Tibial nerve (tissue), 3 donors: ENCODE measurements at regions not wholly inside any gene's neighbourhood (a gene's known extent, or its start where the extent isn't known, plus 50 kb on each side); places are given as distances from the start of the nearest gene placed in this dataset.
"Not testable (repeated sequence)": the region's sequence is repeated elsewhere in the genome, so short reads cannot be mapped to it uniquely, and the experiment has no call there.

ENCODE experiments used
- POLR2A ChIP-seq, 2 donors: fragments of 450-650 bp; IDR thresholded peaks; one replicate each; pipeline ENCODE4 v1.6.1; 2017; ENCODE audit warnings: antibody characterized with exemption in 2 of 2, mild to moderate bottlenecking in 2 of 2, moderate library complexity in 2 of 2
- TF ChIP-seq, protein P1 (sequence below), 5 experiments: fragments of 200-600 bp in 3 of 5; fragments of 450-650 bp in 2 of 5; sonication (generic) in 3 of 5; IDR thresholded peaks; one replicate each; pipeline ENCODE4 v1.5.1; 2016 to 2019; ENCODE audit warnings: antibody characterized with exemption in 5 of 5, mild to moderate bottlenecking in 3 of 5, moderate library complexity in 2 of 5

DNA sequence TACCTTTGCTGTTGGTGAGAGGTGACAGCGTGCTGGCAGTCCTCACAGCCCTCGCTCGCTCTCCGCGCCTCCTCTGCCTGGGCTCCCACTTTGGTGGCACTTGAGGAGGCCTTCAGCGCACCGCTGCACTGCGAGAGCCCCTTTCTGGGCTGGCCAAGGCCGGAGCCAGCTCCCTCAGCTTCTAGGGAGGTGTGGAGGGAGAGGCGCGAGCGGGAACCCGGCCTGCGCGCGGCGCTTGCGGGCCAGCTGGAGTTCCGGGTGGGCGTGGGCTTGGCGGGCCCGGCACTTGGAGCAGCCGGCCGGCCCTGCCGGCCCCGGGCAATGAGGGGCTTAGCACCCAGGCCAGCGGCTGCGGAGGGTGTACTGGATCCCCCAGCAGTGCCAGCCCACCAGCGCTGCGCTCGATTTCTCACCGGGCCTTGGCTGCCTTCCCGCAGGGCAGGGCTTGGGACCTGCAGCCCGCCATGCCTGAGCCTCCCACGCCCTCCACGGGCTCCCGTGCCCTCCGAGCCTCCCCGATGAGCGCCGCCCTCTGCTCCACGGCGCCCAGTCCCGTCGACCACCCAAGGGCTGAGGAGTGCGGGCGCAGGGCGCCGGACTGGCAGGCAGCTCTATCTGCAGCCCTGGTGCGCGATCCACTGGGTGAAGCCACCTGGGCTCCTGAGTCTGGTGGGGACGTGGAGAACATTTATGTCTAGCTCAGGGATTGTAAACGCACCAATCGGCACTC is 700.3 kb downstream of the CDH18 start:
- TF ChIP-seq, protein P1, sequence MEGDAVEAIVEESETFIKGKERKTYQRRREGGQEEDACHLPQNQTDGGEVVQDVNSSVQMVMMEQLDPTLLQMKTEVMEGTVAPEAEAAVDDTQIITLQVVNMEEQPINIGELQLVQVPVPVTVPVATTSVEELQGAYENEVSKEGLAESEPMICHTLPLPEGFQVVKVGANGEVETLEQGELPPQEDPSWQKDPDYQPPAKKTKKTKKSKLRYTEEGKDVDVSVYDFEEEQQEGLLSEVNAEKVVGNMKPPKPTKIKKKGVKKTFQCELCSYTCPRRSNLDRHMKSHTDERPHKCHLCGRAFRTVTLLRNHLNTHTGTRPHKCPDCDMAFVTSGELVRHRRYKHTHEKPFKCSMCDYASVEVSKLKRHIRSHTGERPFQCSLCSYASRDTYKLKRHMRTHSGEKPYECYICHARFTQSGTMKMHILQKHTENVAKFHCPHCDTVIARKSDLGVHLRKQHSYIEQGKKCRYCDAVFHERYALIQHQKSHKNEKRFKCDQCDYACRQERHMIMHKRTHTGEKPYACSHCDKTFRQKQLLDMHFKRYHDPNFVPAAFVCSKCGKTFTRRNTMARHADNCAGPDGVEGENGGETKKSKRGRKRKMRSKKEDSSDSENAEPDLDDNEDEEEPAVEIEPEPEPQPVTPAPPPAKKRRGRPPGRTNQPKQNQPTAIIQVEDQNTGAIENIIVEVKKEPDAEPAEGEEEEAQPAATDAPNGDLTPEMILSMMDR (IDR thresholded peaks at IDR 0.05): not testable (repeated sequence)
- not testable (repeated sequence) for TF ChIP-seq POLR2A (IDR thresholded peaks at IDR 0.05)
